ENCODE measurements at regions not wholly inside any gene's neighbourhood (a gene's known extent, or its start where the extent isn't known, plus 50 kb on each side); places are given as distances from the start of the nearest gene placed in this dataset.

DNA sequence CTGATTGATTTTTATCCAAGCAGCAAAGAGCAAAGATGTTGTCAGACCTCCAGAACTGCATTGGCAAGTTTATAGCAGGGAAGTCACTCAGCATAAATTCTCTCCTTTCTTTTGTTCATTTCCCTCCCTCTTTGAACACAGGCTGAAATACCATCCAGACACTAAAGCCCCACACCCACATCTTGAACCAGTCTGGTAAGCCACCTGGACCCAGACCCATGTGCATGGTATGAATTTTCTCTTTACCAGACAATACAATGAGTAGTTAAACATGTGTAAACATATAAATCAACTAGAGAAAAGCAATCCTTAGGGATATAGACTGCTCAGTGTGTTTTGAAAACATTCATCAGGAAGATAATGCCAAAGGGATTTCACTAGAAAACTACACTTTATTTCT, 488.3 kb upstream of the FLRT2 start:
- TF ChIP-seq, protein P1, sequence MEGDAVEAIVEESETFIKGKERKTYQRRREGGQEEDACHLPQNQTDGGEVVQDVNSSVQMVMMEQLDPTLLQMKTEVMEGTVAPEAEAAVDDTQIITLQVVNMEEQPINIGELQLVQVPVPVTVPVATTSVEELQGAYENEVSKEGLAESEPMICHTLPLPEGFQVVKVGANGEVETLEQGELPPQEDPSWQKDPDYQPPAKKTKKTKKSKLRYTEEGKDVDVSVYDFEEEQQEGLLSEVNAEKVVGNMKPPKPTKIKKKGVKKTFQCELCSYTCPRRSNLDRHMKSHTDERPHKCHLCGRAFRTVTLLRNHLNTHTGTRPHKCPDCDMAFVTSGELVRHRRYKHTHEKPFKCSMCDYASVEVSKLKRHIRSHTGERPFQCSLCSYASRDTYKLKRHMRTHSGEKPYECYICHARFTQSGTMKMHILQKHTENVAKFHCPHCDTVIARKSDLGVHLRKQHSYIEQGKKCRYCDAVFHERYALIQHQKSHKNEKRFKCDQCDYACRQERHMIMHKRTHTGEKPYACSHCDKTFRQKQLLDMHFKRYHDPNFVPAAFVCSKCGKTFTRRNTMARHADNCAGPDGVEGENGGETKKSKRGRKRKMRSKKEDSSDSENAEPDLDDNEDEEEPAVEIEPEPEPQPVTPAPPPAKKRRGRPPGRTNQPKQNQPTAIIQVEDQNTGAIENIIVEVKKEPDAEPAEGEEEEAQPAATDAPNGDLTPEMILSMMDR (conservative IDR thresholded peaks at IDR 0.05 in 1 of 2, IDR thresholded peaks at IDR 0.05 in 1 of 2; ENCODE audit: extremely low read depth in 1 of 2, insufficient read depth in 1 of 2, low read depth in 1 of 2, low read length in 2 of 2) = no peak
- TF ChIP-seq EZH2 (IDR thresholded peaks at IDR 0.05; ENCODE audit: borderline replicate concordance, low read length) = no peak

Measured in mammary epithelial cell (primary cell).